ENCODE measurements at regions not wholly inside any gene's neighbourhood (a gene's known extent, or its start where the extent isn't known, plus 50 kb on each side); places are given as distances from the start of the nearest gene placed in this dataset.

GRCh38 chr2:128537646-128538045 is 219.0 kb upstream of the HS6ST1 start:
- no peak for DNase-seq

- DNase-seq, result no peak
These were observed 219.7 kb upstream of the HS6ST1 start for GRCh38 chr2:128538396-128538795.

GRCh38 chr2:128540670-128541069 is 222.0 kb upstream of the HS6ST1 start:
- no peak for DNase-seq

- DNase-seq, result no peak
These were observed 222.8 kb upstream of the HS6ST1 start for GRCh38 chr2:128541448-128541847.

- no peak for DNase-seq
These were observed 224.4 kb upstream of the HS6ST1 start for GRCh38 chr2:128543036-128543435.

- DNase-seq, result no peak
These were observed 225.0 kb upstream of the HS6ST1 start for GRCh38 chr2:128543646-128544045.

GRCh38 chr2:128544321-128545037 is 225.8 kb upstream of the HS6ST1 start:
- DNase-seq, result no peak

- no peak for DNase-seq
These were observed 226.4 kb upstream of the HS6ST1 start for GRCh38 chr2:128545085-128545484.

GRCh38 chr2:128545829-128546228 is 227.2 kb upstream of the HS6ST1 start:
- no peak for DNase-seq

GRCh38 chr2:128547667-128548066 is 229.0 kb upstream of the HS6ST1 start:
- DNase-seq, result no peak

GRCh38 chr2:128548461-128548891 is 229.8 kb upstream of the HS6ST1 start:
- no peak for DNase-seq

- no peak for DNase-seq
These were observed 230.4 kb upstream of the HS6ST1 start for GRCh38 chr2:128549094-128549493.

GRCh38 chr2:128549646-128550260 is 231.1 kb upstream of the HS6ST1 start:
- DNase-seq, result no peak

- DNase-seq, result no peak
These were observed 231.7 kb upstream of the HS6ST1 start for GRCh38 chr2:128550389-128550788.

GRCh38 chr2:128550801-128551416 is 232.2 kb upstream of the HS6ST1 start:
- no peak for DNase-seq

- no peak for DNase-seq
These were observed 232.8 kb upstream of the HS6ST1 start for GRCh38 chr2:128551435-128551834.

- DNase-seq, result no peak
These were observed 233.6 kb upstream of the HS6ST1 start for GRCh38 chr2:128552141-128552805.

GRCh38 chr2:128552806-128553551 is 234.3 kb upstream of the HS6ST1 start:
- no peak for DNase-seq

GRCh38 chr2:128554151-128554769 is 235.6 kb upstream of the HS6ST1 start:
- DNase-seq, result no peak

- no peak for DNase-seq
These were observed 236.8 kb upstream of the HS6ST1 start for GRCh38 chr2:128555433-128555832.

- DNase-seq, result no peak
These were observed 237.4 kb upstream of the HS6ST1 start for GRCh38 chr2:128556089-128556488.

- DNase-seq, result no peak
These were observed 238.0 kb upstream of the HS6ST1 start for GRCh38 chr2:128556633-128557032.

GRCh38 chr2:128557069-128557468 is 238.4 kb upstream of the HS6ST1 start:
- no peak for DNase-seq

All from GDM1 (cell line).